Cardiac fibroblast (primary cell): ENCODE measurements at regions not wholly inside any gene's neighbourhood (a gene's known extent, or its start where the extent isn't known, plus 50 kb on each side); places are given as distances from the start of the nearest gene placed in this dataset.
A peak's percentile ranks its signal among the peaks of the same experiment; 100 is the strongest.

Experiments used
- DNase-seq, 2 donors: peaks; one replicate each; pipeline versions ENCODE4 v3.0.0 to v3.0.0-alpha.2; 2010; ENCODE audit warnings: low read depth in 2 of 2
- H3K4me3 ChIP-seq, 2 donors: replicated peaks in 1 of 2; 1 replicate in 1 of 2; 2 replicates in 1 of 2; pipeline ENCODE4 v1.5.1; 2011; ENCODE audit warnings: low read depth in 2 of 2, low read length in 2 of 2, mild to moderate bottlenecking in 2 of 2, moderate library complexity in 1 of 2
- CTCF ChIP-seq: IDR thresholded peaks from one replicate; pipeline ENCODE4 v1.5.1; 2011; ENCODE audit warnings: low read depth, mild to moderate bottlenecking, low read length, inconsistent platforms

DNA sequence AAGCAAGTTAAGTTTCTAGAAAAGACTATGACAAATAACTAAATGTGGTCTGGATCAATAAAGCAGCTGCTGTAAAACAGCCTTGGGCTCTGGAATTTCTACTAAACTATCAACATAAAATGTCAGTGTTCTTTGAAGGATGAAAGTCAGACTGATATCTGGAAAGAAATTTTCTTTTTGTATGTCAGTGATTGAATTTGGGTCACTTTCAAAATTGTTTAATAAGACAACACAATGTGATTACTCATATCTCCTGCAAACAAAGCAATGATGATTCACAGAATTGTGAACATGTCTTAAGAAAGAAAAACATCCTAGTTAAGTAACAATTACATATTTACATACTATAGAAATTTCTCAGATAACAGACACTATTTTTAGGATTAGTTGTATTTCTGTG is 826.4 kb downstream of the PLA2G4A start:
- no peak for TF ChIP-seq CTCF
- peak; percentile 20 to 67 for DNase-seq
- no peak overlapping the region for H3K4me3 ChIP-seq

DNA sequence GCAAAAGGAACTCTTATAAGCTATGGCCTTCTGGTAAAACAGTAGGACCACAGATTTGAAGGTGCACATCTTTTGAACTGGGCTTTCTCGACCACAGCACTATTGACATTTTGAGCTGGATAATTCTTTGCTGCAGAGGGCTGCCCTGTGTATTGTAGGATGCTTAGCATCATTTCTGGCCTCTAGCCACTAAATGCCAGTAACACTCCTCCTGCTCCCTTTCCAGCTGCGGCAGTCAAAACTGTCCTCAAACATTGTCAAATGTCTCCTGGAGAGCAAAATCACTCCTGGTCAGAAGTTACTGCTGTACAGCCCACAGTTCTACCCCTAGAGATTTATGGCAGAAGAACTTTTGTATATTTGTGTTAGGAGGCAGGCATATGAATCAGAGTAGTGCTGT is 836.7 kb downstream of the PLA2G4A start:
- H3K4me3 ChIP-seq, result no peak overlapping the region
- TF ChIP-seq CTCF, result no peak
- DNase-seq, result no peak

- DNase-seq, result peak; percentile 39 to 57
- TF ChIP-seq CTCF, result no peak
These were observed 852.1 kb downstream of the PLA2G4A start for GRCh38 chr1:187680823-187681222.

DNA sequence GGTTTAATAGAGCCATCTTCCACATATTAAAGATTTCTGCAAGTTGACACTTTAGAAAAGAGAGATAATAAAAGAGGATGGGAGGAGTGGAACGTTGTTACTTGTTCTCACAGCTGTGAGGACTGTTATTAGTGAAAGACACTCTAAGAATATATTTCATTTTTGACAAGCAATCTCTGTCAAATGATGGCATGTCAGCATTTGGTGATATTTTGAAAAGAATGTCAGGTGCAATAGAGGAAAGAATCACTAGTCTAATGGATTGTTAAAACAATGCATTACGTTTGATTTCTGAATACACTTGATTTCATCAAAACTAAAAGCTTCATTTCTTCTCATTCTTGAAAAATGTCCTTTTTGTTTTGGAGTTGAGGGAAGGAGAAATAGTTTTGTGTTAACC is 853.4 kb downstream of the PLA2G4A start:
- no peak for DNase-seq
- no peak for TF ChIP-seq CTCF
- no peak overlapping the region for H3K4me3 ChIP-seq

More at GRCh38 chr1:187680823-187681222, 852.1 kb downstream of the PLA2G4A start:
- no peak overlapping the region for H3K4me3 ChIP-seq

DNA sequence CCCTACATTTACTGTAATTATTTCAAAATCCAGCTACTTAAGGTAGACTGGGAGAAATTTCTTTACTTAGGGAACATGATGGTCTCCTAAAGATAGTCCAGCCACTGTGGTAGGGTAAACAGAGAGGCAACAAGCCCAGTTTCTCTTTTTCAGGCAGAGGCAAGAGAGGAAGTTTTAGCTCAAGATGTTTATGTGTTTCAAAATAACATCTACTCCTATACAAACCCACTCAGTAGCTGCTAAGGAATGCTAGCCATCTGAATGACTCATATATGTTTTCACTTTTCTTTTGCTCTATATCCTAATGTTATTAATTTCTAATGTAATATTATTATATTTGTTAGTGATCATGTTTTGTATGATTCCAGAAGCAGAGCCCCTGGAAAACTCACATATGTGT is 856.6 kb downstream of the PLA2G4A start:
- peak; percentile 61 to 72 for DNase-seq
- no peak for TF ChIP-seq CTCF
- no peak overlapping the region for H3K4me3 ChIP-seq

- peak; percentile 57 to 91 for DNase-seq
- no peak overlapping the region for H3K4me3 ChIP-seq
- no peak for TF ChIP-seq CTCF
These were observed 860.4 kb downstream of the PLA2G4A start for GRCh38 chr1:187689129-187689528.

GRCh38 chr1:187691439-187691838 is 862.7 kb downstream of the PLA2G4A start:
- TF ChIP-seq CTCF, result no peak
- H3K4me3 ChIP-seq, result no peak overlapping the region
- peak; percentile 70 to 89 for DNase-seq
